Hepatocyte (in vitro differentiated cells): ENCODE measurements at regions not wholly inside any gene's neighbourhood (a gene's known extent, or its start where the extent isn't known, plus 50 kb on each side); places are given as distances from the start of the nearest gene placed in this dataset.

Experiments
- DNase-seq: peaks from one replicate; pipeline ENCODE4 v3.0.0-alpha.2; 2016; ENCODE audit warnings: low spot score
- H2AFZ ChIP-seq: fragments of 200-600 bp; sonication (generic); 2 replicates; pipeline ENCODE4 v1.6.0; 2016; ENCODE audit warnings: antibody characterized with exemption, mild to moderate bottlenecking
- H3K27ac ChIP-seq: fragments of 200-600 bp; sonication (generic); 2 replicates; pipeline ENCODE4 v1.5.1; 2016; ENCODE audit warnings: mild to moderate bottlenecking
- H3K27me3 ChIP-seq: fragments of 200-600 bp; sonication (generic); 2 replicates; pipeline ENCODE4 v1.6.1; 2016
- H3K36me3 ChIP-seq: fragments of 200-600 bp; sonication (generic); replicated peaks from 2 replicates; pipeline ENCODE4 v1.5.1; 2016; ENCODE audit warnings: low read depth; ENCODE audit not compliant: insufficient read depth
- H3K4me1 ChIP-seq: fragments of 200-600 bp; sonication (generic); 2 replicates; pipeline ENCODE4 v1.5.1; 2016; ENCODE audit warnings: mild to moderate bottlenecking, moderate library complexity; ENCODE audit not compliant: insufficient read depth
- H3K4me2 ChIP-seq: fragments of 200-600 bp; sonication (generic); 2 replicates; pipeline ENCODE4 v1.6.0; 2016
- H3K4me3 ChIP-seq: fragments of 200-600 bp; sonication (generic); 2 replicates; pipeline ENCODE4 v1.5.1; 2016; ENCODE audit warnings: mild to moderate bottlenecking
- H3K79me2 ChIP-seq: fragments of 200-600 bp; sonication (generic); 2 replicates; pipeline ENCODE4 v1.6.0; 2017; ENCODE audit warnings: mild to moderate bottlenecking
- H3K9me2 ChIP-seq: fragments of 200-600 bp; sonication (generic); replicated peaks from 2 replicates; pipeline ENCODE4 v1.6.0; 2017; ENCODE audit warnings: mild to moderate bottlenecking; ENCODE audit not compliant: insufficient read depth
- H3K9me3 ChIP-seq: fragments of 200-600 bp; sonication (generic); 2 replicates; pipeline ENCODE4 v1.5.1; 2016; ENCODE audit warnings: low read depth, mild to moderate bottlenecking
- H4K20me1 ChIP-seq: fragments of 200-600 bp; sonication (generic); 2 replicates; pipeline ENCODE4 v1.6.0; 2016; ENCODE audit warnings: mild to moderate bottlenecking; ENCODE audit not compliant: insufficient read depth, poor library complexity, severe bottlenecking
- EZH2 ChIP-seq: fragments of 200-600 bp; sonication (generic); IDR thresholded peaks from 2 replicates; pipeline ENCODE4 v1.6.1; 2016; ENCODE audit warnings: antibody characterized with exemption, mild to moderate bottlenecking, borderline replicate concordance
- EZH2phosphoT487 ChIP-seq: fragments of 200-600 bp; sonication (generic); IDR thresholded peaks from one replicate; pipeline ENCODE4 v1.6.1; 2018; ENCODE audit warnings: antibody characterized with exemption, mild to moderate bottlenecking, low read depth, moderate library complexity; ENCODE audit not compliant: unreplicated experiment, severe bottlenecking
- WGBS: methylation state at CpG from one replicate; pipeline ENCODE4 v1.1.6; 2016; ENCODE audit warnings: low lambda C conversion rate; ENCODE audit errors: missing lambda C conversion rate; 5-methylcytosine and 5-hydroxymethylcytosine counted together
- TF ChIP-seq, protein P1 (sequence below): fragments of 200-600 bp; sonication (generic); IDR thresholded peaks from 2 replicates; pipeline ENCODE4 v1.5.1; 2016; ENCODE audit warnings: antibody characterized with exemption, mild to moderate bottlenecking; ENCODE audit not compliant: poor library complexity

DNA sequence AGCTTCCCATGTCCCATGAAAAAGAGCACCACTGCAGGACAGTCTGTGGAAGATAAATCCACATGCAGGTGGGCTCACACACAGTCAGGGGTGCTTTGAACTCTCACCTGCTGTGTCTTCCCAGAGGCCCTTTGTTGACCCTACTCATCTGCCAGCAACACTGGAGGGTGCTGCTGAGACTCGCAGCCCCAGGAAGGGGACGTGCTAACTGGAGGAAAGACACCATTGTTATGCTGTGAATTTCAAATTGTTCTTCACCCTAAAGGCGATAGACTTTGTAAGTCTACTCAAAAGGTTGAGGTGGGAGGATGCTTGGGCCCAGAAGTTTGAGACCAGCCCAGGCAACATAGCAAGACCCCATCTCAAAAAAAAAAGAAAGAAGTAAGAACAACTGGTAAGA, 107.3 kb upstream of the SERP2 start:
- no peaks in the 10 kb centered on the region for H3K36me3 ChIP-seq
- WGBS: 79% methylated on average over 3 of the region's 3 CpGs
- H3K9me3 ChIP-seq: no peaks in the 10 kb centered on the region
- H2AFZ ChIP-seq: no peak overlapping the region
- H3K4me3 ChIP-seq: no peak overlapping the region
- no peaks in the 10 kb centered on the region for H3K79me2 ChIP-seq
- no peaks in the 10 kb centered on the region for H4K20me1 ChIP-seq
- no peak overlapping the region for H3K27ac ChIP-seq
- H3K9me2 ChIP-seq: no peaks in the 10 kb centered on the region
- H3K27me3 ChIP-seq: no peaks in the 10 kb centered on the region
- TF ChIP-seq, protein P1, sequence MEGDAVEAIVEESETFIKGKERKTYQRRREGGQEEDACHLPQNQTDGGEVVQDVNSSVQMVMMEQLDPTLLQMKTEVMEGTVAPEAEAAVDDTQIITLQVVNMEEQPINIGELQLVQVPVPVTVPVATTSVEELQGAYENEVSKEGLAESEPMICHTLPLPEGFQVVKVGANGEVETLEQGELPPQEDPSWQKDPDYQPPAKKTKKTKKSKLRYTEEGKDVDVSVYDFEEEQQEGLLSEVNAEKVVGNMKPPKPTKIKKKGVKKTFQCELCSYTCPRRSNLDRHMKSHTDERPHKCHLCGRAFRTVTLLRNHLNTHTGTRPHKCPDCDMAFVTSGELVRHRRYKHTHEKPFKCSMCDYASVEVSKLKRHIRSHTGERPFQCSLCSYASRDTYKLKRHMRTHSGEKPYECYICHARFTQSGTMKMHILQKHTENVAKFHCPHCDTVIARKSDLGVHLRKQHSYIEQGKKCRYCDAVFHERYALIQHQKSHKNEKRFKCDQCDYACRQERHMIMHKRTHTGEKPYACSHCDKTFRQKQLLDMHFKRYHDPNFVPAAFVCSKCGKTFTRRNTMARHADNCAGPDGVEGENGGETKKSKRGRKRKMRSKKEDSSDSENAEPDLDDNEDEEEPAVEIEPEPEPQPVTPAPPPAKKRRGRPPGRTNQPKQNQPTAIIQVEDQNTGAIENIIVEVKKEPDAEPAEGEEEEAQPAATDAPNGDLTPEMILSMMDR: no peak
- TF ChIP-seq EZH2phosphoT487 (no peak), EZH2 (no peak)
- peaks cover 10% of the 10 kb centered on the region for H3K4me1 ChIP-seq
- no peak for DNase-seq
- no peak overlapping the region for H3K4me2 ChIP-seq

DNA sequence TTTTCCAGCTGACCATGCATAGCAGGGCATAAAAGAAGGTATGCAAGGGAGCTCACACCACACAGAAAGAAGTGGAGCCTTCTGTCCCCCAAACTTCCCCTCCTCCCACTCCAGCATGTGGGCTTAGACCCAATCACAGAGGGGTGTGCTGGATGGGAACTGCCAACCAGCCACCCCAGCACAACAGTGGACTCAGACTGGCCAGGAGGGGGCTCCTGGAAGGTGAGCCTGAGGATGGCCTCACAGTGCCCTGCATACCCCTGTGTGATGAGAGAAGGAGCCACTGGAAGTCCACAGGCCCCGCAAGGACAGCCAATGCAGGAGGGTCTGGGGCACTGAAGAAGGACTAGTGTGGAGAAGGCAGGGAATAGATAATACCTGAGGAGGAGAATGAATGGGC, 106.9 kb upstream of the SERP2 start:
- WGBS: 100% methylated on average over 1 of the region's 1 CpG
- TF ChIP-seq, protein P1: no peak
- TF ChIP-seq EZH2 (no peak), EZH2phosphoT487 (no peak)

DNA sequence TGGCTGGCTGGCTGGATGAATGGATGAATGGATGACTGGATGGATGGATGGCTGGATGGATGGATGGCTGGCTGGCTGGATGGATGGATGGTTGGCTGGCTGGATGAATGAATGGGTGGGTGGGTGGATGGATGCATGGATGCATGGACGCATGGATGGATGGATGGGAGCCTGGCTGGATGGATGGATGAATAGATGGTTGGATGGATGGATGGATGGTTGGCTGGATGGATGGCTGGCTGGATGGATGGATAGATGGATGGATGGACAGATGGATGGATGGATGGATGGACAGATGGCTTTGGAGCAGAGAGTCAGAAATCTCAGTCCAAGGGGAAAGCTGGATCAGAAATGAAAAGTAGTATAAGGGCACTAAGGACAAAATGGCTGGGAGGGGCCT, 106.4 kb upstream of the SERP2 start:
- 91% methylated on average over 1 of the region's 1 CpG for WGBS
- Histone ChIP-seq H3K9me2 (no peaks in the 10 kb centered on the region), H3K79me2 (no peaks in the 10 kb centered on the region), H3K27ac (no peak overlapping the region), H3K27me3 (no peaks in the 10 kb centered on the region), H4K20me1 (no peaks in the 10 kb centered on the region), H3K4me2 (no peak overlapping the region), H3K9me3 (no peaks in the 10 kb centered on the region), H2AFZ (no peak overlapping the region), H3K36me3 (no peaks in the 10 kb centered on the region), H3K4me1 (peaks cover 19% of the 10 kb centered on the region), H3K4me3 (no peak overlapping the region)
- DNase-seq: no peak
- no peak for TF ChIP-seq EZH2
- TF ChIP-seq EZH2phosphoT487: no peak
- TF ChIP-seq, protein P1: no peak

More for the DNA sequence above, 106.9 kb upstream of the SERP2 start:
- Histone ChIP-seq H3K4me2 (no peak overlapping the region), H3K79me2 (no peaks in the 10 kb centered on the region), H3K36me3 (no peaks in the 10 kb centered on the region), H3K27me3 (no peaks in the 10 kb centered on the region), H3K4me3 (no peak overlapping the region), H2AFZ (no peak overlapping the region), H3K4me1 (peaks cover 15% of the 10 kb centered on the region), H3K9me3 (no peaks in the 10 kb centered on the region), H3K27ac (no peak overlapping the region), H3K9me2 (no peaks in the 10 kb centered on the region), H4K20me1 (no peaks in the 10 kb centered on the region)
- DNase-seq: no peak

DNA sequence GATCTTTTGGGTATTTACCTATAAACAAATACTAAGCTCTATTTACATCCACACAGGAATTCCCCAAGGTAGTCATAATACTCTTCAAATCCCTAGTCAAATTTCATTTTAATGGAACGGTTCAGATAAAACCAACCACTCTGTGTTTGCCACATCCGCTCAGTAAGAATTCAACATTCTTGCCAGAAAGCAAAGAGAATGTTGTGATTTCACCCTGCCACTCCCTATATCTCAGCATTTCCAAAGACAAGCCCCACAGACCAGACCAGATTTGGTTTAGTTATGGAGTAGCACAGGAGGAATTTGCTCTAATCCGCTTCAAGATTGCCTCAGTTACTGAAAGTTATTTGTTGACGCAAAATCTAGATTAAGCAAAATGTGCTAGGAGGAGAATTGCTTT, 105.6 kb upstream of the SERP2 start:
- peaks cover 21% of the 10 kb centered on the region for H3K4me1 ChIP-seq
- no peaks in the 10 kb centered on the region for H3K9me3 ChIP-seq
- no peak for DNase-seq
- H3K4me2 ChIP-seq: no peak overlapping the region
- 64% methylated on average over 4 of the region's 4 CpGs for WGBS
- H4K20me1 ChIP-seq: no peaks in the 10 kb centered on the region
- no peak overlapping the region for H2AFZ ChIP-seq
- no peaks in the 10 kb centered on the region for H3K9me2 ChIP-seq
- H3K36me3 ChIP-seq: no peaks in the 10 kb centered on the region
- no peaks in the 10 kb centered on the region for H3K79me2 ChIP-seq
- TF ChIP-seq, protein P1: no peak
- TF ChIP-seq EZH2 (no peak), EZH2phosphoT487 (no peak)
- no peaks in the 10 kb centered on the region for H3K27me3 ChIP-seq
- H3K27ac ChIP-seq: no peak overlapping the region
- H3K4me3 ChIP-seq: no peak overlapping the region
